GM12891 (cell line): ENCODE measurements at regions not wholly inside any gene's neighbourhood (a gene's known extent, or its start where the extent isn't known, plus 50 kb on each side); places are given as distances from the start of the nearest gene placed in this dataset.

Experiments used
- POLR2A ChIP-seq: IDR thresholded peaks from 2 replicates; pipeline ENCODE4 v1.6.1; 2011; ENCODE audit warnings: low read depth, low read length, control low read depth
- POLR2AphosphoS5 ChIP-seq: IDR thresholded peaks from 2 replicates; pipeline ENCODE4 v1.6.1; 2011; ENCODE audit warnings: low read depth, low read length, control low read depth
- TAF1 ChIP-seq: IDR thresholded peaks from 2 replicates; pipeline ENCODE4 v1.6.1; 2011; ENCODE audit warnings: low read depth, low read length, control low read depth

GRCh38 chr12:90311561-90311960 is 602.9 kb upstream of the ATP2B1 start:
- TF ChIP-seq POLR2A (no peak), POLR2AphosphoS5 (no peak), TAF1 (no peak)
